ENCODE measurements at regions not wholly inside any gene's neighbourhood (a gene's known extent, or its start where the extent isn't known, plus 50 kb on each side); places are given as distances from the start of the nearest gene placed in this dataset.

GRCh38 chr5:32512926-32513325 is 68.4 kb upstream of the ZFR start:
- BruUV-seq (replicated peaks) = no TSS peak

DNA sequence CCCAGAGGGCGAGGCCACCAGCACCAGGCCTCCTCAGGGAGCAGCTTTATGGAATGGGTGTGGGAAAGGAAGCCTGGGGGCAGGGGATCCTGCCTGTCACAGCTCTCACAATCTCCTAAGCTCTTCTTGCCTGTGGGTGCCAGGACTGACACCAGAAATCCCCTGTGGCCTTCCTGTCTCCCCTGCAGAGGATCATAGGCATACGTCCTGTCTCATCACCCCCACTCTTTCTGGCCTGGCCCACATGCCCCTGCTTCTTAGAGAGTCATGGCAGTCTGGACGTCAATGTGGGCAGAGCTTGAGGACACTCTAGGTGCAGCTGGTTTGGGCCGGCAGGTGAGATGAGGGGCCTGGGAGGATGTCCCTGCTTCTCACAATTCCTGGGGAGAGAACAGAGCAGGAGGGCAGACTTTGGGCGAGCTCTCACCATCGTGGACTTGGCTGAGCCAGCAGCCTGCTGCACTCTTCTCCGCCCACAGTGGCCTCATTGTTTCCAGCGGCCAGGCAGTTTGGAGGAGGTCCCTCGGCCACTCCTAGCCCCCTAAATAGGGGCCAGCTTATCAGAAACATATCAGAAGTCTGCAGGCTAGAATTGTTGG is 67.3 kb upstream of the ZFR start:
- TF ChIP-seq CTCF (IDR thresholded peaks at IDR 0.05) (no peak), REST (IDR thresholded peaks at IDR 0.05; ENCODE audit: insufficient read depth in 1 of 2, low read depth in 2 of 2, low read length in 1 of 2) (no peak), TCF7L2 (IDR thresholded peaks at IDR 0.05; ENCODE audit: low read depth, low read length) (no peak), SIN3A (IDR thresholded peaks at IDR 0.05; ENCODE audit: borderline replicate concordance, insufficient read depth, low read depth, low read length) (no peak), POLR2AphosphoS5 (IDR thresholded peaks at IDR 0.05; ENCODE audit: low read depth, low read length) (no peak)
- Histone ChIP-seq H3K36me3 (ENCODE audit: control insufficient read depth, insufficient read depth, low read length) (no peaks in the 10 kb centered on the region), H3K27ac (ENCODE audit: low read length) (no peak overlapping the region), H3K27me3 (ENCODE audit: control insufficient read depth, insufficient read depth, low read length) (no peaks in the 10 kb centered on the region; the same call in 1 of the 2 replicates), H3K9me3 (ENCODE audit: control insufficient read depth, insufficient read depth, low read depth, low read length) (no peaks in the 10 kb centered on the region), H3K4me1 (ENCODE audit: control insufficient read depth, insufficient read depth, low read length) (no peaks in the 10 kb centered on the region), H3K4me3 (ENCODE audit: low read depth in 2 of 2, low read length in 2 of 2) (no peak overlapping the region)
- DNase-seq (ENCODE audit: low read depth, low spot score) (no peak), ATAC-seq (no peak; the same call in 1 of the 2 replicates)
- POLR2A ChIA-PET = no interaction called here
- CTCF ChIA-PET = interaction anchor here (1.0 kb wide), 1 partner anchor 78 kb away, joined by 3 read pairs; no protein-coding TSS in a partner anchor
- in situ Hi-C loops (cut with HindIII; ENCODE audit: low pct_unique_long_range_greater_than_20kb, low sequenced_read_pairs) (no loop called here), intact Hi-C loops (cut with micrococcal nuclease; ENCODE audit: unreplicated experiment) (no loop called here)
- no TSS peak for BruUV-seq (replicated peaks)

More at GRCh38 chr5:32512926-32513325, 68.4 kb upstream of the ZFR start:
- CTCF ChIA-PET = no interaction called here
- POLR2A ChIA-PET = interaction anchor here (0.5 kb wide), 1 partner anchor 438 kb away, joined by 4 read pairs; no protein-coding TSS in a partner anchor
- Histone ChIP-seq H3K9me3 (ENCODE audit: control insufficient read depth, insufficient read depth, low read depth, low read length) (no peaks in the 10 kb centered on the region), H3K27me3 (ENCODE audit: control insufficient read depth, insufficient read depth, low read length) (no peaks in the 10 kb centered on the region; the same call in 1 of the 2 replicates), H3K4me3 (ENCODE audit: low read depth in 2 of 2, low read length in 2 of 2) (no peak overlapping the region), H3K36me3 (ENCODE audit: control insufficient read depth, insufficient read depth, low read length) (no peaks in the 10 kb centered on the region), H3K27ac (ENCODE audit: low read length) (no peak overlapping the region), H3K4me1 (ENCODE audit: control insufficient read depth, insufficient read depth, low read length) (no peaks in the 10 kb centered on the region)
- intact Hi-C loops (cut with micrococcal nuclease; ENCODE audit: unreplicated experiment) = no loop called here
- DNase-seq (ENCODE audit: low read depth, low spot score) (no peak), ATAC-seq (no peak)
- in situ Hi-C loops (cut with HindIII; ENCODE audit: low pct_unique_long_range_greater_than_20kb, low sequenced_read_pairs) = no loop called here
- TF ChIP-seq CTCF (IDR thresholded peaks at IDR 0.05) = no peak
- no peak for TF ChIP-seq POLR2AphosphoS5 (IDR thresholded peaks at IDR 0.05; ENCODE audit: low read depth, low read length)
- TF ChIP-seq TCF7L2 (IDR thresholded peaks at IDR 0.05; ENCODE audit: low read depth, low read length) = no peak
- TF ChIP-seq REST (IDR thresholded peaks at IDR 0.05; ENCODE audit: insufficient read depth in 1 of 2, low read depth in 2 of 2, low read length in 1 of 2) = no peak
- TF ChIP-seq SIN3A (IDR thresholded peaks at IDR 0.05; ENCODE audit: borderline replicate concordance, insufficient read depth, low read depth, low read length) = no peak
